A204.1 (cell line): ENCODE measurements at regions not wholly inside any gene's neighbourhood (a gene's known extent, or its start where the extent isn't known, plus 50 kb on each side); places are given as distances from the start of the nearest gene placed in this dataset.

Experiments used
- FAIRE-seq: peaks from 2 replicates; lab custom pipeline; 2012; peaks lifted over from hg19 to GRCh38; lab: Jason Lieb, UNC

GRCh38 chr12:91994208-91994797 is 151.3 kb downstream of the BTG1 start:
- no peak for FAIRE-seq

GRCh38 chr12:91993287-91994017 is 152.2 kb downstream of the BTG1 start:
- FAIRE-seq, result no peak

GRCh38 chr12:91991399-91992187 is 154.1 kb downstream of the BTG1 start:
- no peak for FAIRE-seq

- no peak for FAIRE-seq
Measured at GRCh38 chr12:91990525-91990924, 155.1 kb downstream of the BTG1 start.

- no peak for FAIRE-seq
Measured at GRCh38 chr12:91989143-91989542, 156.5 kb downstream of the BTG1 start.

- FAIRE-seq, result no peak
Measured at GRCh38 chr12:91988086-91988923, 157.3 kb downstream of the BTG1 start.

- FAIRE-seq, result no peak
Measured at GRCh38 chr12:91986084-91986483, 159.6 kb downstream of the BTG1 start.

GRCh38 chr12:91985002-91985787 is 160.5 kb downstream of the BTG1 start:
- no peak for FAIRE-seq

GRCh38 chr12:91984556-91984955 is 161.1 kb downstream of the BTG1 start:
- no peak for FAIRE-seq

GRCh38 chr12:91983935-91984334 is 161.7 kb downstream of the BTG1 start:
- FAIRE-seq, result no peak

GRCh38 chr12:91982946-91983345 is 162.7 kb downstream of the BTG1 start:
- FAIRE-seq, result no peak

GRCh38 chr12:91980389-91980821 is 165.2 kb downstream of the BTG1 start:
- FAIRE-seq, result no peak

- no peak for FAIRE-seq
Measured at GRCh38 chr12:91978143-91978542, 167.5 kb downstream of the BTG1 start.

GRCh38 chr12:91975891-91976290 is 169.8 kb downstream of the BTG1 start:
- no peak for FAIRE-seq

- no peak for FAIRE-seq
Measured at GRCh38 chr12:91974541-91975085, 171.0 kb downstream of the BTG1 start.

- no peak for FAIRE-seq
Measured at GRCh38 chr12:91973813-91974212, 171.8 kb downstream of the BTG1 start.

- no peak for FAIRE-seq
Measured at GRCh38 chr12:91972896-91973295, 172.8 kb downstream of the BTG1 start.

- FAIRE-seq, result no peak
Measured at GRCh38 chr12:91968777-91969171, 176.9 kb downstream of the BTG1 start.

- FAIRE-seq, result no peak
Measured at GRCh38 chr12:91968076-91968776, 177.4 kb downstream of the BTG1 start.

GRCh38 chr12:91967590-91967989 is 178.1 kb downstream of the BTG1 start:
- FAIRE-seq, result no peak

- FAIRE-seq, result no peak
Measured at GRCh38 chr12:91965781-91966180, 179.9 kb downstream of the BTG1 start.
